UCSD-AML1 (cell line): ENCODE measurements at regions not wholly inside any gene's neighbourhood (a gene's known extent, or its start where the extent isn't known, plus 50 kb on each side); places are given as distances from the start of the nearest gene placed in this dataset.

ENCODE experiments used
- DNase-seq: peaks from one replicate; lab custom pipeline; 2025; ENCODE audit not compliant: unreplicated experiment; lab: John Stamatoyannopoulos, UW

DNA sequence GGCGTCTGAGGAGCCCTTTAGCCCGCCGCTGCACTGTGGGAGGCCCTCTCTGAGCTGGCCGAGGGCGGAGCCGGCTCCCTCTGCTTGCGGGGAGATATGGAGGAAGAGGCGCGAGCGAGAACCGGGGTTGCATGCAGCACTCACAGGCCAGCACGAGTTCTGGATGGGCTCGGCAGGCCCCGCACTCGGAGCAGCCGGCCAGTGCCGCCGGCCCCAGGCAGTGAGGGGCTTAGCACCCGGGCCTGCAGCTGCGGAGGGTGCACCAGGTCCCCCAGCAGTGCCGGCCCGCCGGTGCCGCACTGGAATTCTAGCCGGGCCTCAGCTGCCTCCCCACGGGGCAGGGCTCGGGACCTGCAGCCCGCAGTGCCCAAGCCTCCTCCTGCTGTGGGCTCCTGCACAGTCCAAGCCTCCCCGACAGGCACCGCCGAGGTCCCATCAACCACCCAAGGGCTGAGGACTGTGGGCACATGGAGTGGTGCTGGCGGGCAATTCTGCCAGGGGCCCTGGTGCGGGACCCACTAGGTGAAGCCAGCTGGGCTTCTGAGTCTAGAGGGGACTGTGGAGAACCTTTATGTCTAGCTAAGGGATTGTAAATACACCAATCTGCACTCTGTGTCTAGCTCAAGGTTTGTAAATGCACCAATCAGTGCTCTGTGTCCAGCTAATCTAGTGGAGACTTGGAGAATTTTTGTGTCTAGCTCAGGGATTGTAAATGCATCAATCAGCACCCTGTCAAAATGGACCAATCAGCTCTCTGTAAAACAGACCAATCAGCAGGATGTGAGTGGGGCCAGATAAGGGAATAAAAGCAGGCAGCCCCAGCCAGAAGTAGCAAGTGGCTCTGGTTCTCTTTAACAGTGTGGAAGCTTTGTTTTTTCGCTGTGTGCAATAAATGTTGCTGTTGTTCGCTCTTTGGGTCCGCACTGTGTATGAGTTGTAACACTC lies 329.7 kb upstream of the JARID2 start:
- DNase-seq, result no peak

DNA sequence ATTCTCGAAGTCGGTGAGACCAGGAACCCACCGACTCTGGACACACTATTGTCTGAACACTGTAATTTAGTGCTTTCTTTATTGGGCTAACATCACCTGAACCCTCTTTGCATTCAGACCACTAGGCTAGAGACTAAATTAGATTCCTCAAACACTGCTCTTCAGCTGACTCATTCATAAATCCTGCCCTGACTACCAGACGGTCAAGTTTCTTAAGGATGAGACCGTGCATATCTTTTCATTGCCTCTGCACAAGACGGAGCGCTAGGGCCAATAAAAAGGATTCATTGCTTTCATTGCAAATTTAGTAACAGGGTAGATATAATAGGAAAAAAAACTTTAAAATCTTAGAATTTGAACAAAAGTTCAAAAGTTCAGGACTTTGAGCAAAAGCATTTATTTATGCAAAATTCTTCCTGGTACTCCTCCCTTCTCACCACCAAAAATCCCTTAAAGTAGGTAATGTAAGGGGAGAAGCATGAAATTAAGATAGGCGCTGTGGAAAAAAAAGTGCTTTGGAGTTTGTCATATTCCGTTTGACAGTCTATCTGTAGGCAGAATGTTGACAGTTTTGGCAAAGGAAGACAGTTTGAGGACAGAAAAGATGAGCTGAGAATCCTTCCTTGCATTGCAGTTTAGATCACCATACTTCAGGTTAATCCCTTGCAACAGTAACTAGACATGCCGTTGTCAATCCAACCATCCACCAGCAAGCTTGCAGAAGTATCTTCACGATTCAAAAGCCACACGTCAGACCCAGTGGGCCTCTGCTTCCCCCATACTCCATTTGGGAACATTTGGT lies 328.6 kb upstream of the JARID2 start:
- no peak for DNase-seq

- DNase-seq, result no peak
These were observed 327.5 kb upstream of the JARID2 start for GRCh38 chr6:14918200-14918907.

GRCh38 chr6:14919038-14919670 lies 326.7 kb upstream of the JARID2 start:
- DNase-seq, result no peak

DNA sequence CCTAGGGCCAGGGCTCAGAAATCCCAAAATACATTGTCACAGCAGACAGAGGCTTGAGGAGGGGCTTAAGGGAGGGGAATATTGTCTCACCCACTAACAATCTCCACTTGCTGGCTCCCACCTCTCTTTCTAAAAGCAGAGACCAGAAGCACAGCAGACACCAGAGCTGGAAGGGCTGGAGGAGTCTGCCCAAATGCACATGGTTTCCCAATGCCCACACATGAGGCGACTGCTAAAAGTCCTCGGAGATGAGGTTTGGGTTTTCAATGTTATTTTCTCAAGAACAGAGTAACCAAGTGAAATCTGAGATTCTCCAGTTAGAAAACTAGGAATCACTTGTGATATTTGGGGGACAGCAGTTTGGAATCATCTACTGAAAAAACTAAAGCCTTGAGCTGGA lies 325.6 kb upstream of the JARID2 start:
- DNase-seq, result no peak

GRCh38 chr6:14921170-14921569 lies 324.7 kb upstream of the JARID2 start:
- DNase-seq, result no peak

DNA sequence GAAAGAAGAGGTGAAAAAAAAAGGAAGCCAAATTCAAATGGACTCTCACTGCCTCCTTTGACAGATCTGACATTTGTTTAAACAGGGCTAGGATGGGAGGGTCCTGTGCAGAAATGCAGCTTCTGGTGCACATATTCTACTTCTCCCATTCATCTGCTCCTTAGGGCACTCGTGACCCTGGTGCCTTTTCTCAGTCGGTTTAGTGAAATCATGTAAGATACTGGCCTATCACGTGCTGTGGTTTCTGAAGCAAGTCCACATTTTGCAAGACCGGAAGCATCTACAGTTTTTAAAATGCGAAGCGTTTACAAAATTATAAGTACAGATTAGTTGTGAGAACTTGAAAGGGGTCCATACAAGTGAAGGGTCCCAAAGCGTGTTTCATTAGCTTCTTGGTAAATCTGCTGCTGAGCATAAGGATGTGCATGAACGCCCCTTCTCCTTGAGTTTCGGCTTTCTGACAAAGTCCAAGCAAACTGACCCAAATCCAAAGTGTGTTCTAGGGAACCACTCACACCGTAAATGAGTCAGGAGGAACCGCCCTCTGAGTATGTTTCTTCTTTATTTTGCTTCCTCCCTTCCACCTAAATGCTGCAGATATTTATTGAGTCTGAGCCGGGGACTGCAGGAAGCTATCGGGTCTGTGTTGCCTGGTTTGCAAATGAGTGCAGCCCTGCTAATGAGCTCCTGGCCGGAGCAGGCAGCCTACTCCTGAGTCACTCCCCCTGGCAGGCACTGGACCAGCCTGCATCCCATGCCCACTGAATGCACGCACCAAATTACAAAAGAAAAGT lies 323.8 kb upstream of the JARID2 start:
- DNase-seq, result peak; percentile 44

GRCh38 chr6:14922706-14923460 lies 323.0 kb upstream of the JARID2 start:
- no peak for DNase-seq

DNA sequence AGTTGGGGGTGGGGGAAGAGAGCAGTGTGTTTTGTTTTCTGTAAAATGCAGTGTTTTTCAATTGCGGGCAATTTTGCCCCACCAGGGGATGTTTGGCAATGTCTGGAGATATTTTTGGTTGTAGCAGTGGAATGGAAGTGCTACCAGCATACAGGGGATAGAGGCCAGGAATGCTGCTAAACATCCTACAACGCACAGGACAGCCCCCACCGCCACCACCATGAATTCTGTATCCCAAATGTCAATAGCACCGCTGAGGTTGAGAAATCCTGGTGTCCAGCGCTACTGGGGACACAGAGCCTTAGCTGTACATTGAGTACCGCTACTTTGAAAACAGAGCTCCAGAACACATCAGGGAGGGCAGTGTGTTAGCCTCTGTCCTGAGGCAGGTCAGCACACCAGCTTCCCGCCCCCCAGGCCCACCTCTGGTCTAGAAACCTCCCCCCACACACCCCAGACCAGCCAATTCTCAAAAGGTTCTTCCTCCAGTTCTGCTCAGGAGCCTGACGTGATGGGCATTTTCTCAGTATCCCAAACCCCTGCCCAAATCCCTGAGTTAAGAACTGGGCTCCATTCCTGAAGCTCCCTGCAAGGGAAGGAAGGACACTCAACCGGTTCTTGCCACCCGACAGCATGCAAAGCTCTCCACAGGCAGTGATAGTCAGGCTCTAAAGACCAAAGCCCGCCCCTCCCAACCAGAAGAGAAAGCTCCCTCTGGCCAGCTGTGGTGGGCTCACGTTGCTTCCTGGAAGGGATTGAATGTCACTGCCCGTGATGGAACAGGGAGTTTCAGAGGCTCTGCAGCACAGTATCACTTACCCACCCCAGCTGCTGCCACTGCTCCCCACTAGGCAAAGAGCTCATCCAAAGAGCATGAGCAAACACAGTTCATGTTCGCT lies 321.5 kb upstream of the JARID2 start:
- no peak for DNase-seq

DNA sequence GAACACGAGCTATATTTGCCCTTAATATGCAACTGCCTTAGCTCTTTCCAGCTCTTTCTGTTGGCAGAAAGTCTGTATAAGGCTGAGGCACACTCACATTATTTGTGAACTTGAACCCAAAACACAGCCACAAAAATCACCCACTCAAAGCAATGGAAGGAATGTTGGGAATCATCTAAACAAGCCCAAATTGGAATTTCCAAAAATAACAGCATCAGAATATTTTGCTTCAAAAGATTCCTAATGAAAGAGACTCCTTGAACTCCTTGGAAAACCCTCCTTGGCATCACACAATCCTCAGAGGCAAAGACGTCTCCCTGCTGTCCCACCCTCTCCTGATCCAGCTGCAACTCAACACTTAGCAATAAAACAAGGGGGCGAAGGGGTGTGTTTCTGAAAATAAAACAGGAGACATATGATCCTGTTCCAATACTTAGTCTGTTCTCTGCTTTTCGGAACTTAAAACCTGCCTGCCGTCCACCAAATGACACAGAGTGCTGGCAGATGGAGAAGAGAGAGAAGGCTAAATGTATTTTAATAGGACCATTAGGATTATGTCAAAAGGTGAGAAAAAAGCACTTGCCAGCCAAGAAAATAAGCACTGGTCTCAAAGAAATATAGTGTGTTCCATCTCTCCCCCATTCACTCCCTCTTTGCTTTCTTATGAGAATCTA lies 320.7 kb upstream of the JARID2 start:
- no peak for DNase-seq

- DNase-seq, result no peak
These were observed 320.2 kb upstream of the JARID2 start for GRCh38 chr6:14925699-14926026.

DNA sequence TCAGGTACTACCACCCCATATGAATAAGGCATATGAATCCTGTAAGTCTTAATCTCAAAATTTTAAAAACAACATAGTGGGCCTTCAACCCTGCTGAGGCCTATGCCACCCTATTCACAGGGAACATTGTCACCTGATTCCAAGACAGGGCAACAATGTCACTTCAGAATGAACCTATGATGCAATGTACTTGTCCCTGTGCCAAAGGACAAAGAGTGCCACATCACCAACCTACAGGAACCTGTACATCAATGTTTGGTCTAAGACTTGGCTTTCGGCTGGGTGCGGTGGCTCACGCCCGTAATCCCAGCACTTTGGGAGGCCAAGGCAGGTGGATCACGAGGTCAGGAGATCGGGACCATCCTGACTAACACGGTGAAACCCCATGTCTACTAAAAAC lies 318.5 kb upstream of the JARID2 start:
- no peak for DNase-seq

DNA sequence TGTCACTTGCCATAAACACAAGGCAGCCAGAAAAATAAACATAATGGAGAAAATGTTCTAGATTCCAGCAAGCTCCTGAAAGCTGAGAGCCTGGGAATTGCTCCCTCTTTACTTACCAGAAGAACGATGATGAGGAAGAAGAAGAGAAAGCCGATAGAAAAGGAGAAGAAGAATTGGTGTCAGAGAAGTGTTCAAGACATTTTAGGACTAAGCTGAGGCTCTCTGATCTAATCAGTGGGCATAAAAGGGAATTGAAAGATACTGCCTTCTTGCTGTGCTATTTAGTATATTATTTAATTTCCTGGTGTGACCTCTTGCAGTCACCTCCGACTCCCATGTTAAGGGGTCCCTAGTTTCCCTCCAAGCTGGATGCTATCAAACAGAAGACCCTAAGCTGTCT lies 316.6 kb upstream of the JARID2 start:
- DNase-seq, result no peak

GRCh38 chr6:14930366-14930989 lies 315.4 kb upstream of the JARID2 start:
- no peak for DNase-seq

GRCh38 chr6:14932485-14933182 lies 313.2 kb upstream of the JARID2 start:
- DNase-seq, result no peak

GRCh38 chr6:14933183-14933544 lies 312.7 kb upstream of the JARID2 start:
- no peak for DNase-seq

GRCh38 chr6:14934013-14934412 lies 311.9 kb upstream of the JARID2 start:
- no peak for DNase-seq
